K562 (cell line): ENCODE measurements at regions not wholly inside any gene's neighbourhood (a gene's known extent, or its start where the extent isn't known, plus 50 kb on each side); places are given as distances from the start of the nearest gene placed in this dataset.

Experiments used
- ATF1 ChIP-seq, 2 experiments: fragments of 450-650 bp in 1 of 2; IDR thresholded peaks; 2 replicates each; pipeline ENCODE4 v1.6.1; 2016; ENCODE audit warnings: missing compliant biosample characterization in 1 of 2, missing genetic modification characterization in 1 of 2
- E2F3 ChIP-seq: fragments of 250-450 bp; sonication (Bioruptor Pico); IDR thresholded peaks from 2 replicates; pipeline ENCODE4 v1.4.0; 2020; ENCODE audit warnings: mild to moderate bottlenecking
- EZH2 ChIP-seq: IDR thresholded peaks from 2 replicates; pipeline ENCODE4 v1.6.1; 2012; ENCODE audit warnings: low read depth, mild to moderate bottlenecking, inconsistent platforms, low read length, borderline replicate concordance

DNA sequence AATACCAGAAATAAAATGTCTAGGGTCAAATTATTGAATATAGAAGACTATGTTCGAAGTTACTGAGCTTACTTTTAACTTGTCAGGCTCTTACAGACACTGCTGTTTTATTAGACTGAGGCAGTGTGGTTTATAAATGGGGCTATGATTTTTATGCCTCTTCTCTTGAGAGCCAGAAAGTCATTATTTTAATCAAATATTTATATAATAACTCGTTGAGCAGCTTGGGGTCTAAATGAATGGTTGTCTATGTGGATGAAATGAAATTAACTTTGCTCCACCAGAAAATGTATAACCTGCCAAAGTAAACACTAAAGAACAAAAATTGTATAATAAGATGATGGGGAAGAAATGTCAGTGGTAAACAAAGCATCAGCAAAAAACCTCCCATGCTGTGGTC, 175.6 kb upstream of the THSD7A start:
- no peak for TF ChIP-seq EZH2
- no peak for TF ChIP-seq ATF1 (CRISPR knock-in tag; IDR thresholded peaks at IDR 0.05)
- no peak for TF ChIP-seq ATF1 (tag; IDR thresholded peaks at IDR 0.05)
- TF ChIP-seq E2F3 (CRISPR knock-in tag) = no peak
